ENCODE measurements at regions not wholly inside any gene's neighbourhood (a gene's known extent, or its start where the extent isn't known, plus 50 kb on each side); places are given as distances from the start of the nearest gene placed in this dataset.
"Not testable (repeated sequence)": the region's sequence is repeated elsewhere in the genome, so short reads cannot be mapped to it uniquely, and the experiment has no call there.

- Histone ChIP-seq H3K4me3 (ENCODE audit: insufficient read depth, low read depth, low read length) (no peak overlapping the region), H3K36me3 (replicated peaks; ENCODE audit: control insufficient read depth, insufficient read depth, low read length) (no peaks in the 10 kb centered on the region), H3K27me3 (ENCODE audit: control insufficient read depth, insufficient read depth, low read length) (no peaks in the 10 kb centered on the region)
- DNase-seq, result no peak
Observed at GRCh38 chr7:116355424-116355765, 144.1 kb upstream of the CAV2 start.

- no peak for DNase-seq
Observed at GRCh38 chr7:116356333-116356965, 143.1 kb upstream of the CAV2 start.

GRCh38 chr7:116356979-116357378 is 142.6 kb upstream of the CAV2 start:
- H3K36me3 ChIP-seq (replicated peaks; ENCODE audit: control insufficient read depth, insufficient read depth, low read length), result no peaks in the 10 kb centered on the region
- DNase-seq, result no peak
- no peak overlapping the region for H3K4me3 ChIP-seq (ENCODE audit: insufficient read depth, low read depth, low read length)
- H3K27me3 ChIP-seq (ENCODE audit: control insufficient read depth, insufficient read depth, low read length), result no peaks in the 10 kb centered on the region

More at GRCh38 chr7:116356333-116356965, 143.1 kb upstream of the CAV2 start:
- H3K27me3 ChIP-seq (ENCODE audit: control insufficient read depth, insufficient read depth, low read length), result no peaks in the 10 kb centered on the region
- H3K36me3 ChIP-seq (replicated peaks; ENCODE audit: control insufficient read depth, insufficient read depth, low read length), result no peaks in the 10 kb centered on the region
- H3K4me3 ChIP-seq (ENCODE audit: insufficient read depth, low read depth, low read length), result no peak overlapping the region

- no peaks in the 10 kb centered on the region for H3K27me3 ChIP-seq (ENCODE audit: control insufficient read depth, insufficient read depth, low read length)
- H3K36me3 ChIP-seq (replicated peaks; ENCODE audit: control insufficient read depth, insufficient read depth, low read length), result no peaks in the 10 kb centered on the region
- DNase-seq, result no peak
- no peak overlapping the region for H3K4me3 ChIP-seq (ENCODE audit: insufficient read depth, low read depth, low read length)
Observed at GRCh38 chr7:116357781-116358670, 141.5 kb upstream of the CAV2 start.

- no peaks in the 10 kb centered on the region for H3K36me3 ChIP-seq (replicated peaks; ENCODE audit: control insufficient read depth, insufficient read depth, low read length)
- no peak overlapping the region for H3K4me3 ChIP-seq (ENCODE audit: insufficient read depth, low read depth, low read length)
- H3K27me3 ChIP-seq (ENCODE audit: control insufficient read depth, insufficient read depth, low read length), result no peaks in the 10 kb centered on the region
- DNase-seq, result no peak
Observed at GRCh38 chr7:116361767-116362166, 137.8 kb upstream of the CAV2 start.

GRCh38 chr7:116363637-116364432 is 135.7 kb upstream of the CAV2 start:
- DNase-seq, result no peak
- no peaks in the 10 kb centered on the region for H3K36me3 ChIP-seq (replicated peaks; ENCODE audit: control insufficient read depth, insufficient read depth, low read length)

GRCh38 chr7:116364469-116364868 is 135.1 kb upstream of the CAV2 start:
- no peak for DNase-seq
- Histone ChIP-seq H3K4me3 (ENCODE audit: insufficient read depth, low read depth, low read length) (no peak overlapping the region), H3K27me3 (ENCODE audit: control insufficient read depth, insufficient read depth, low read length) (no peaks in the 10 kb centered on the region), H3K36me3 (replicated peaks; ENCODE audit: control insufficient read depth, insufficient read depth, low read length) (no peaks in the 10 kb centered on the region)

More at GRCh38 chr7:116363637-116364432, 135.7 kb upstream of the CAV2 start:
- no peaks in the 10 kb centered on the region for H3K27me3 ChIP-seq (ENCODE audit: control insufficient read depth, insufficient read depth, low read length)
- H3K4me3 ChIP-seq (ENCODE audit: insufficient read depth, low read depth, low read length), result no peak overlapping the region

- DNase-seq, result no peak
- H3K4me3 ChIP-seq (ENCODE audit: insufficient read depth, low read depth, low read length), result no peak overlapping the region
- no peaks in the 10 kb centered on the region for H3K36me3 ChIP-seq (replicated peaks; ENCODE audit: control insufficient read depth, insufficient read depth, low read length)
- no peaks in the 10 kb centered on the region for H3K27me3 ChIP-seq (ENCODE audit: control insufficient read depth, insufficient read depth, low read length)
Observed at GRCh38 chr7:116365797-116366196, 133.7 kb upstream of the CAV2 start.

- no peak overlapping the region for H3K4me3 ChIP-seq (ENCODE audit: insufficient read depth, low read depth, low read length)
- H3K36me3 ChIP-seq (replicated peaks; ENCODE audit: control insufficient read depth, insufficient read depth, low read length), result no peaks in the 10 kb centered on the region
- DNase-seq, result peak; percentile 37
- H3K27me3 ChIP-seq (ENCODE audit: control insufficient read depth, insufficient read depth, low read length), result no peaks in the 10 kb centered on the region
Observed at GRCh38 chr7:116367171-116367813, 132.2 kb upstream of the CAV2 start.

- Histone ChIP-seq H3K4me3 (ENCODE audit: insufficient read depth, low read depth, low read length) (no peak overlapping the region), H3K27me3 (ENCODE audit: control insufficient read depth, insufficient read depth, low read length) (no peaks in the 10 kb centered on the region), H3K36me3 (replicated peaks; ENCODE audit: control insufficient read depth, insufficient read depth, low read length) (no peaks in the 10 kb centered on the region)
- no peak for DNase-seq
Observed at GRCh38 chr7:116368965-116369364, 130.6 kb upstream of the CAV2 start.

- not testable (repeated sequence) for DNase-seq; H3K4me3 ChIP-seq (ENCODE audit: insufficient read depth, low read depth, low read length); H3K36me3 ChIP-seq (replicated peaks; ENCODE audit: control insufficient read depth, insufficient read depth, low read length); H3K27me3 ChIP-seq (ENCODE audit: control insufficient read depth, insufficient read depth, low read length)
Observed at GRCh38 chr7:116371536-116371935, 128.0 kb upstream of the CAV2 start.

GRCh38 chr7:116373229-116373628 is 126.3 kb upstream of the CAV2 start:
- not testable (repeated sequence) for H3K36me3 ChIP-seq (replicated peaks; ENCODE audit: control insufficient read depth, insufficient read depth, low read length); DNase-seq; H3K27me3 ChIP-seq (ENCODE audit: control insufficient read depth, insufficient read depth, low read length); H3K4me3 ChIP-seq (ENCODE audit: insufficient read depth, low read depth, low read length)

GRCh38 chr7:116377721-116378120 is 121.8 kb upstream of the CAV2 start:
- Histone ChIP-seq H3K4me3 (ENCODE audit: insufficient read depth, low read depth, low read length) (no peak overlapping the region), H3K36me3 (replicated peaks; ENCODE audit: control insufficient read depth, insufficient read depth, low read length) (no peaks in the 10 kb centered on the region), H3K27me3 (ENCODE audit: control insufficient read depth, insufficient read depth, low read length) (no peaks in the 10 kb centered on the region)
- no peak for DNase-seq

- Histone ChIP-seq H3K36me3 (replicated peaks; ENCODE audit: control insufficient read depth, insufficient read depth, low read length) (no peaks in the 10 kb centered on the region), H3K4me3 (ENCODE audit: insufficient read depth, low read depth, low read length) (no peak overlapping the region), H3K27me3 (ENCODE audit: control insufficient read depth, insufficient read depth, low read length) (no peaks in the 10 kb centered on the region)
- DNase-seq, result no peak
Observed at GRCh38 chr7:116380025-116380424, 119.5 kb upstream of the CAV2 start.

Measured in H7 (cell line).